WTC11 (cell line): ENCODE measurements at regions not wholly inside any gene's neighbourhood (a gene's known extent, or its start where the extent isn't known, plus 50 kb on each side); places are given as distances from the start of the nearest gene placed in this dataset.

Experiments
- ATAC-seq: fragments of 200-7000 bp; cut with Tn5 transposase; 2 replicates; pipeline ENCODE4 v1.10.0; 2021; ENCODE audit warnings: mild to moderate bottlenecking, moderate library complexity
- CTCF ChIA-PET: fragments of 300-600 bp; sonication (Branson Sonifier 250); formaldehyde crosslinking; loops from one replicate; lab custom pipeline; 2021; ENCODE audit warnings: antibody characterized with exemption; lab: Charles Lee
- POLR2A ChIA-PET: fragments of 350-600 bp; sonication (Branson Sonifier 250); formaldehyde crosslinking; loops from one replicate; lab custom pipeline; 2021; ENCODE audit warnings: antibody characterized with exemption; lab: Charles Lee
- DNase-seq: peaks from one replicate; pipeline ENCODE4 v3.0.0; 2021; ENCODE audit warnings: low spot score
- H3K27ac Mint-ChIP-seq: 2 replicates; pipeline ENCODE4 v1.8.0; 2021; ENCODE audit warnings: mixed read lengths
- H3K27me3 Mint-ChIP-seq: 2 replicates; pipeline ENCODE4 v1.8.0; 2021; ENCODE audit warnings: low read depth, mild to moderate bottlenecking, moderate library complexity, mixed read lengths
- H3K36me3 Mint-ChIP-seq: 2 replicates; pipeline ENCODE4 v1.8.0; 2021; ENCODE audit warnings: mixed read lengths
- H3K4me1 Mint-ChIP-seq: 2 replicates; pipeline ENCODE4 v1.8.0; 2022; ENCODE audit warnings: mixed read lengths
- H3K4me3 Mint-ChIP-seq: 2 replicates; pipeline ENCODE4 v1.8.0; 2021; ENCODE audit warnings: mild to moderate bottlenecking, moderate library complexity, mixed read lengths
- H3K9me3 Mint-ChIP-seq: 2 replicates; pipeline ENCODE4 v1.8.0; 2021; ENCODE audit warnings: mixed read lengths
- EMX1 ChIP-seq: fragments of 250-450 bp; sonication (Bioruptor Pico); IDR thresholded peaks from 2 replicates; pipeline ENCODE4 v1.8.0; 2021; ENCODE audit warnings: mild to moderate bottlenecking
- ESRRA ChIP-seq: sonication (generic); formaldehyde crosslinking; IDR thresholded peaks from 2 replicates; pipeline ENCODE4 v1.8.1; 2022; ENCODE audit warnings: mild to moderate bottlenecking, missing genetic modification reagents, borderline replicate concordance
- ETV6 ChIP-seq: sonication (generic); formaldehyde crosslinking; IDR thresholded peaks from 2 replicates; pipeline ENCODE4 v1.8.1; 2022; ENCODE audit warnings: mild to moderate bottlenecking, missing genetic modification reagents
- GTF2I ChIP-seq: fragments of 250-450 bp; sonication (Bioruptor Pico); conservative IDR thresholded peaks from 2 replicates; pipeline ENCODE4 v1.4.0; 2021; ENCODE audit warnings: mild to moderate bottlenecking
- JAZF1 ChIP-seq: fragments of 250-450 bp; sonication (Bioruptor Pico); IDR thresholded peaks from 2 replicates; pipeline ENCODE4 v1.9.0; 2021; ENCODE audit warnings: moderate library complexity, mild to moderate bottlenecking, inconsistent platforms
- MYBL2 ChIP-seq: sonication (generic); formaldehyde crosslinking; IDR thresholded peaks from 2 replicates; pipeline ENCODE4 v1.8.1; 2023; ENCODE audit warnings: mild to moderate bottlenecking, moderate library complexity, missing genetic modification reagents
- TCF7 ChIP-seq: sonication (generic); formaldehyde crosslinking; IDR thresholded peaks from 2 replicates; pipeline ENCODE4 v1.8.0; 2022; ENCODE audit warnings: mild to moderate bottlenecking, low read depth, missing genetic modification reagents, moderate library complexity
- ZBTB21 ChIP-seq: sonication (generic); formaldehyde crosslinking; IDR thresholded peaks from 2 replicates; pipeline ENCODE4 v1.8.1; 2023; ENCODE audit warnings: mild to moderate bottlenecking, missing genetic modification reagents, borderline replicate concordance
- ZNF219 ChIP-seq: sonication (generic); formaldehyde crosslinking; IDR thresholded peaks from 2 replicates; pipeline ENCODE4 v1.8.0; 2023; ENCODE audit warnings: missing genetic modification reagents, mild to moderate bottlenecking, borderline replicate concordance
- TF ChIP-seq, protein P1 (sequence below): sonication (generic); formaldehyde crosslinking; IDR thresholded peaks from 2 replicates; pipeline ENCODE4 v1.8.1; 2022; ENCODE audit warnings: mild to moderate bottlenecking, missing genetic modification reagents, moderate library complexity, borderline replicate concordance
- TF ChIP-seq, protein P2 (sequence below): fragments of 250-450 bp; sonication (Bioruptor Pico); IDR thresholded peaks from 2 replicates; pipeline ENCODE4 v1.8.0; 2021; ENCODE audit warnings: mild to moderate bottlenecking
- TF ChIP-seq, protein P3 (sequence below): sonication (generic); formaldehyde crosslinking; IDR thresholded peaks from 2 replicates; pipeline ENCODE4 v1.8.0; 2023; ENCODE audit warnings: missing genetic modification reagents
- TF ChIP-seq, protein P4 (sequence below): sonication (generic); formaldehyde crosslinking; conservative IDR thresholded peaks from 2 replicates; pipeline ENCODE4 v1.8.1; 2023; ENCODE audit warnings: mild to moderate bottlenecking, low read depth, missing genetic modification reagents, moderate library complexity
- TF ChIP-seq, protein P5 (sequence below): sonication (generic); formaldehyde crosslinking; IDR thresholded peaks from 2 replicates; pipeline ENCODE4 v1.8.1; 2023; ENCODE audit warnings: mild to moderate bottlenecking, missing genetic modification reagents
- TF ChIP-seq, protein P6 (sequence below): sonication (generic); formaldehyde crosslinking; IDR thresholded peaks from 2 replicates; pipeline ENCODE4 v1.8.1; 2022; ENCODE audit warnings: low read depth, mild to moderate bottlenecking, moderate library complexity, missing genetic modification reagents, borderline replicate concordance
- TF ChIP-seq, protein P7 (sequence below): sonication (generic); formaldehyde crosslinking; IDR thresholded peaks from 2 replicates; pipeline ENCODE4 v1.8.1; 2023; ENCODE audit warnings: mild to moderate bottlenecking, missing genetic modification reagents, moderate library complexity
- TF ChIP-seq, protein P8 (sequence below): fragments of 250-450 bp; sonication (Bioruptor Pico); conservative IDR thresholded peaks from 2 replicates; pipeline ENCODE4 v1.9.0; 2021; ENCODE audit warnings: mild to moderate bottlenecking
- TF ChIP-seq, protein P9 (sequence below): fragments of 250-450 bp; sonication (Bioruptor Pico); IDR thresholded peaks from 2 replicates; pipeline ENCODE4 v1.9.0; 2021; ENCODE audit warnings: moderate library complexity, mild to moderate bottlenecking, inconsistent platforms, borderline replicate concordance

DNA sequence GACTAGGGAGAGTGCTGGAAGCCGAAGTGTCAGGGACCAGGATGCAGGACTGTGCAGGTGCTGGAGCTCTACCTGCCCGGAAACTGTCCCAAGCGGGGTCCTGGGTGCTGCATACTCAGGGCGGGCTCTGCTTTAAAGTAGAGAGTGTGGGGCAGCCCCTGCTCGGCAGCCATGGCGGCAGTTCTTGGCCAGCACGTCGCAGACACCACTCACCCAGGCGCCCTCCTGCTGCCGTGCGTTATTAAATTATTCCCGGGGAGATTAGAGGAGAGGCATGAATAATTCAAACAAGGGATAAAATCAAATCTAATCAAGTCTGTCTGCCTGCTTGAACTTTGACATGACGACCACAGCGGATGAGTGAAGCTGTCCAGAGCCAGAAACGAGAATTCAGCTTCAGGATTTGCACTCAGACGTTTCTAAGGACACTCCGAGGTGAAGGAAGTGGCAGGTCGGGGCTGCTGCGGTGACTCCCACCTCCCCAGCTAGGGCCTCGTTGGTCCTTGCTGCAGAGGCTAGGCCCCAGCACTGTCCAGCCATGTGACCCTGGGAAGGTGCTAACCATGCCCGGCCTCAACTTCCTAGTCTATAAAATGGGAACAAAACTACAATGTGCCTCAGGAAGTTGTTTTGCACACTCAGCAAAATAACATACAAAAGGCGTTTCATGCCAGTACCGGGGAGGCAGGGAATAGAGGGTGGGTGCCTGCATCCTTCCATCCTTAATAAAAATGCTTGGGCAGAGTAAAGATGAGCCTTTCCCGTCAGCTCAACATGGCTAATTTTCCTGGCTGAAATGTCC is 91.3 kb upstream of the ADAMTS2 start (continued):
- TF ChIP-seq, protein P1, sequence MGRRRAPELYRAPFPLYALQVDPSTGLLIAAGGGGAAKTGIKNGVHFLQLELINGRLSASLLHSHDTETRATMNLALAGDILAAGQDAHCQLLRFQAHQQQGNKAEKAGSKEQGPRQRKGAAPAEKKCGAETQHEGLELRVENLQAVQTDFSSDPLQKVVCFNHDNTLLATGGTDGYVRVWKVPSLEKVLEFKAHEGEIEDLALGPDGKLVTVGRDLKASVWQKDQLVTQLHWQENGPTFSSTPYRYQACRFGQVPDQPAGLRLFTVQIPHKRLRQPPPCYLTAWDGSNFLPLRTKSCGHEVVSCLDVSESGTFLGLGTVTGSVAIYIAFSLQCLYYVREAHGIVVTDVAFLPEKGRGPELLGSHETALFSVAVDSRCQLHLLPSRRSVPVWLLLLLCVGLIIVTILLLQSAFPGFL (CRISPR knock-in tag): no peak
- TF ChIP-seq ZNF219 (CRISPR knock-in tag): no peak
- TF ChIP-seq, protein P2, sequence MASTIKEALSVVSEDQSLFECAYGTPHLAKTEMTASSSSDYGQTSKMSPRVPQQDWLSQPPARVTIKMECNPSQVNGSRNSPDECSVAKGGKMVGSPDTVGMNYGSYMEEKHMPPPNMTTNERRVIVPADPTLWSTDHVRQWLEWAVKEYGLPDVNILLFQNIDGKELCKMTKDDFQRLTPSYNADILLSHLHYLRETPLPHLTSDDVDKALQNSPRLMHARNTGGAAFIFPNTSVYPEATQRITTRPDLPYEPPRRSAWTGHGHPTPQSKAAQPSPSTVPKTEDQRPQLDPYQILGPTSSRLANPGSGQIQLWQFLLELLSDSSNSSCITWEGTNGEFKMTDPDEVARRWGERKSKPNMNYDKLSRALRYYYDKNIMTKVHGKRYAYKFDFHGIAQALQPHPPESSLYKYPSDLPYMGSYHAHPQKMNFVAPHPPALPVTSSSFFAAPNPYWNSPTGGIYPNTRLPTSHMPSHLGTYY: no peak
- TF ChIP-seq JAZF1: no peak
- TF ChIP-seq, protein P3, sequence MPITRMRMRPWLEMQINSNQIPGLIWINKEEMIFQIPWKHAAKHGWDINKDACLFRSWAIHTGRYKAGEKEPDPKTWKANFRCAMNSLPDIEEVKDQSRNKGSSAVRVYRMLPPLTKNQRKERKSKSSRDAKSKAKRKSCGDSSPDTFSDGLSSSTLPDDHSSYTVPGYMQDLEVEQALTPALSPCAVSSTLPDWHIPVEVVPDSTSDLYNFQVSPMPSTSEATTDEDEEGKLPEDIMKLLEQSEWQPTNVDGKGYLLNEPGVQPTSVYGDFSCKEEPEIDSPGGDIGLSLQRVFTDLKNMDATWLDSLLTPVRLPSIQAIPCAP (CRISPR knock-in tag): no peak

DNA sequence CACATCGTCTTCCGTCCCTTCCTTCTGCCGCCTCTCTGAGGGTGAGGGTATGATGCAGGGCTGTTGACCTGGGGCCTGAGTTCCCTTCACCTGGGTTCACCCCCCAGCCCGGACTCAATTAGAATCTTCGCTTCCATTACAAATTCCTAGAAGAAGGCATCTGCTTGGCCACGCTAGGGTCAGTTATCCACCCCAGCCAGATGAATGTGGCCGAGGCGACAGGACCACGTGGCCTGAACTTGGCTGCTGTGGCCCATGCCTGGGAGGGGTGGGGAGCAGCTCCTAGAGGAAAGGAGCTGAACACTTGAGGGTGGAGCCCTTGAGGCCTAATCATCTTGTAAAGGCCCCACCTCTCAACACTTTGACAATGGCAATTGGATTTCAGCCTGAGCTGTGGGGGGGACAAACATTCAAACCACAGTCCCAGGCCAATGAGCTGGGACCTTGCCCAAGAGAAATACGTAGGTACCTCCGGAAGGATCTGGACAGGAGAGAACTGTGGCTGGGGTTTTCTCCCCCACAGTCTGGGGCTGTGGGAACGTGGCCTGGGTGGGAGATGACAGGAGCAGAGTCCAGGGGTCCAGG is 90.6 kb upstream of the ADAMTS2 start:
- ChIA-PET CTCF (no interaction called here), POLR2A (interaction anchor here (0.5 kb wide), 1 partner anchor 77 kb away, joined by 3 read pairs; no protein-coding TSS in a partner anchor)
- ATAC-seq (no peak), DNase-seq (no peak)
- Mint-ChIP-seq H3K4me1 (no peaks in the 10 kb centered on the region), H3K9me3 (peaks cover 16% of the 10 kb centered on the region), H3K27ac (no peak overlapping the region), H3K27me3 (no peaks in the 10 kb centered on the region), H3K4me3 (no peak overlapping the region), H3K36me3 (peaks cover 6% of the 10 kb centered on the region)
- TF ChIP-seq EMX1 (CRISPR knock-in tag) (no peak), ETV6 (CRISPR knock-in tag) (no peak), MYBL2 (CRISPR knock-in tag) (no peak), ESRRA (CRISPR knock-in tag) (no peak), TCF7 (CRISPR knock-in tag) (no peak), ZBTB21 (CRISPR knock-in tag) (no peak), GTF2I (CRISPR knock-in tag) (no peak)
- TF ChIP-seq, protein P4, sequence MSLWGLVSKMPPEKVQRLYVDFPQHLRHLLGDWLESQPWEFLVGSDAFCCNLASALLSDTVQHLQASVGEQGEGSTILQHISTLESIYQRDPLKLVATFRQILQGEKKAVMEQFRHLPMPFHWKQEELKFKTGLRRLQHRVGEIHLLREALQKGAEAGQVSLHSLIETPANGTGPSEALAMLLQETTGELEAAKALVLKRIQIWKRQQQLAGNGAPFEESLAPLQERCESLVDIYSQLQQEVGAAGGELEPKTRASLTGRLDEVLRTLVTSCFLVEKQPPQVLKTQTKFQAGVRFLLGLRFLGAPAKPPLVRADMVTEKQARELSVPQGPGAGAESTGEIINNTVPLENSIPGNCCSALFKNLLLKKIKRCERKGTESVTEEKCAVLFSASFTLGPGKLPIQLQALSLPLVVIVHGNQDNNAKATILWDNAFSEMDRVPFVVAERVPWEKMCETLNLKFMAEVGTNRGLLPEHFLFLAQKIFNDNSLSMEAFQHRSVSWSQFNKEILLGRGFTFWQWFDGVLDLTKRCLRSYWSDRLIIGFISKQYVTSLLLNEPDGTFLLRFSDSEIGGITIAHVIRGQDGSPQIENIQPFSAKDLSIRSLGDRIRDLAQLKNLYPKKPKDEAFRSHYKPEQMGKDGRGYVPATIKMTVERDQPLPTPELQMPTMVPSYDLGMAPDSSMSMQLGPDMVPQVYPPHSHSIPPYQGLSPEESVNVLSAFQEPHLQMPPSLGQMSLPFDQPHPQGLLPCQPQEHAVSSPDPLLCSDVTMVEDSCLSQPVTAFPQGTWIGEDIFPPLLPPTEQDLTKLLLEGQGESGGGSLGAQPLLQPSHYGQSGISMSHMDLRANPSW: no peak
- TF ChIP-seq, protein P5, sequence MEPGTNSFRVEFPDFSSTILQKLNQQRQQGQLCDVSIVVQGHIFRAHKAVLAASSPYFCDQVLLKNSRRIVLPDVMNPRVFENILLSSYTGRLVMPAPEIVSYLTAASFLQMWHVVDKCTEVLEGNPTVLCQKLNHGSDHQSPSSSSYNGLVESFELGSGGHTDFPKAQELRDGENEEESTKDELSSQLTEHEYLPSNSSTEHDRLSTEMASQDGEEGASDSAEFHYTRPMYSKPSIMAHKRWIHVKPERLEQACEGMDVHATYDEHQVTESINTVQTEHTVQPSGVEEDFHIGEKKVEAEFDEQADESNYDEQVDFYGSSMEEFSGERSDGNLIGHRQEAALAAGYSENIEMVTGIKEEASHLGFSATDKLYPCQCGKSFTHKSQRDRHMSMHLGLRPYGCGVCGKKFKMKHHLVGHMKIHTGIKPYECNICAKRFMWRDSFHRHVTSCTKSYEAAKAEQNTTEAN (CRISPR knock-in tag): no peak
- TF ChIP-seq, protein P6, sequence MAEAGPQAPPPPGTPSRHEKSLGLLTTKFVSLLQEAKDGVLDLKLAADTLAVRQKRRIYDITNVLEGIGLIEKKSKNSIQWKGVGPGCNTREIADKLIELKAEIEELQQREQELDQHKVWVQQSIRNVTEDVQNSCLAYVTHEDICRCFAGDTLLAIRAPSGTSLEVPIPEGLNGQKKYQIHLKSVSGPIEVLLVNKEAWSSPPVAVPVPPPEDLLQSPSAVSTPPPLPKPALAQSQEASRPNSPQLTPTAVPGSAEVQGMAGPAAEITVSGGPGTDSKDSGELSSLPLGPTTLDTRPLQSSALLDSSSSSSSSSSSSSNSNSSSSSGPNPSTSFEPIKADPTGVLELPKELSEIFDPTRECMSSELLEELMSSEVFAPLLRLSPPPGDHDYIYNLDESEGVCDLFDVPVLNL (CRISPR knock-in tag): no peak
- TF ChIP-seq, protein P7, sequence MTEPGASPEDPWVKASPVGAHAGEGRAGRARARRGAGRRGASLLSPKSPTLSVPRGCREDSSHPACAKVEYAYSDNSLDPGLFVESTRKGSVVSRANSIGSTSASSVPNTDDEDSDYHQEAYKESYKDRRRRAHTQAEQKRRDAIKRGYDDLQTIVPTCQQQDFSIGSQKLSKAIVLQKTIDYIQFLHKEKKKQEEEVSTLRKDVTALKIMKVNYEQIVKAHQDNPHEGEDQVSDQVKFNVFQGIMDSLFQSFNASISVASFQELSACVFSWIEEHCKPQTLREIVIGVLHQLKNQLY (CRISPR knock-in tag): no peak
- TF ChIP-seq, protein P8, sequence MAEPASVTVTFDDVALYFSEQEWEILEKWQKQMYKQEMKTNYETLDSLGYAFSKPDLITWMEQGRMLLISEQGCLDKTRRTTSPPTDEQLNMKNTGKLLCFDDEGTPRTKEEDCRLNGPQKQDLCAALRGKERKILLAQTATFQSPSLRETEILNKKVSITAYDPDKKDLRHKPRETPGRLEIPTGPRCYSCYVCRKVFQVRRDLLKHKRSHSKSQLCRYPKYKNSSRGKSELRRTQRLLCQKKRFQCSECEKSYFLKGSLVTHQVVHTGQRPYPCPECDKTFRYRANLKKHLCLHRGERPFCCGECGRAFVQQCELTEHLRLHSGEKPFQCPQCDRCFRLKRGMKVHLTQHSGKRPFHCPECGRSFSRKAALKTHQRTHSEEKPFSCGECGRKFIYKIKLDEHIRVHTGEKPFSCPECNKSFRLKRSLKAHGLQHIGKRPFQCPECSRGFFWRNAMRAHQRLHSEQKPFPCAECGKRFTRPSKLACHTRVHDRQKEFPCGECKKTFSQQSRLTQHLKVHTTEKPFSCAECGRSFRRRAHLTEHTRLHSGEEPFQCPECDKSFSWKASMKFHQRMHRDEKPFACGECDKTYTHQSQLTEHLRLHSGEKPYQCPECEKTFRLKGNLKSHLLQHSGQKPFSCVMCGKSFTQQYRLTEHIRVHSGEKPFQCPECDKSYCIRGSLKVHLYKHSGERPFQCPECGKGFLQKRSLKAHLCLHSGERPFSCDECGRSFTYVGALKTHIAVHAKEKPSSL: no peak
- TF ChIP-seq, protein P9, sequence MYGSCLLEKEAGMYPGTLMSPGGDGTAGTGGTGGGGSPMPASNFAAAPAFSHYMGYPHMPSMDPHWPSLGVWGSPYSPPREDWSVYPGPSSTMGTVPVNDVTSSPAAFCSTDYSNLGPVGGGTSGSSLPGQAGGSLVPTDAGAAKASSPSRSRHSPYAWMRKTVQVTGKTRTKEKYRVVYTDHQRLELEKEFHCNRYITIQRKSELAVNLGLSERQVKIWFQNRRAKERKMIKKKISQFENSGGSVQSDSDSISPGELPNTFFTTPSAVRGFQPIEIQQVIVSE (CRISPR knock-in tag): no peak
